K562 (cell line): ENCODE measurements at regions not wholly inside any gene's neighbourhood (a gene's known extent, or its start where the extent isn't known, plus 50 kb on each side); places are given as distances from the start of the nearest gene placed in this dataset.
A peak's percentile ranks its signal among the peaks of the same experiment; 100 is the strongest.

Source experiments
- ATAC-seq: fragments of 200-7000 bp; cut with Tn5 transposase; 3 replicates; pipeline ENCODE4 v1.9.1; 2020; ENCODE audit warnings: moderate library complexity
- BruUV-seq: library from RNA; stranded (reverse); fragments of 400-500 nt; replicated peaks from 2 replicates; lab custom pipeline; 2021; lab: Mats Ljungman, UMichigan
- CTCF ChIA-PET: fragments of 300-600 bp; formaldehyde crosslinking; extraction: SDS; loops from one replicate; lab custom pipeline; 2021; ENCODE audit warnings: low intra/inter-chr PET ratio; lab: Yijun Ruan, JAX
- POLR2A ChIA-PET: fragments of 300-600, 350-650 bp; sonication (Branson Sonifier 250); formaldehyde crosslinking; extraction: SDS; loops from one replicate; lab custom pipeline; 2021; ENCODE audit warnings: antibody characterized with exemption, inconsistent platforms; lab: Yijun Ruan, JAX
- DNase-seq, 4 experiments: peaks; one replicate each; pipeline versions ENCODE4 v3.0.0 to v3.0.0-alpha.2; 2011 to 2018; ENCODE audit warnings: low spot score in 3 of 4, mixed read lengths in 3 of 4; ENCODE audit errors: extremely low read depth in 1 of 4
- FAIRE-seq: peaks from 2 replicates; lab custom pipeline; 2011; peaks lifted over from hg19 to GRCh38; lab: Jason Lieb, UNC
- H2AFZ ChIP-seq: 2 replicates; pipeline ENCODE4 v1.6.0; 2011; ENCODE audit warnings: low read depth, low read length, control low read depth, inconsistent platforms
- H3K27ac ChIP-seq: fragments of 200-600 bp; 3 replicates; pipeline ENCODE4 v1.8.0; 2011; ENCODE audit warnings: low read depth, mild to moderate bottlenecking, control low read depth, inconsistent platforms, low read length, moderate library complexity, mixed read lengths; ENCODE audit errors: extremely low read depth
- H3K27me3 ChIP-seq, 2 experiments: fragments of 300-600 bp in 1 of 2; 2 replicates in 1 of 2; 3 replicates in 1 of 2; pipeline versions ENCODE4 v1.6.0 to v1.8.0; 2011; ENCODE audit warnings: inconsistent platforms in 2 of 2, low read length in 2 of 2, mild to moderate bottlenecking in 1 of 2, mixed read lengths in 1 of 2, moderate library complexity in 1 of 2; ENCODE audit not compliant: control insufficient read depth in 2 of 2, insufficient read depth in 2 of 2
- H3K36me3 ChIP-seq: fragments of 300-600 bp; 3 replicates; pipeline ENCODE4 v1.8.0; 2011; ENCODE audit warnings: mild to moderate bottlenecking, low read length, inconsistent platforms; ENCODE audit not compliant: control insufficient read depth, insufficient read depth
- H3K4me1 ChIP-seq, 2 experiments: fragments of 200-600 bp in 1 of 2; replicated peaks in 1 of 2; 2 replicates in 1 of 2; 3 replicates in 1 of 2; pipeline versions ENCODE4 v1.5.1 to v1.8.0; 2011; ENCODE audit warnings: inconsistent platforms in 2 of 2, low read length in 2 of 2, mild to moderate bottlenecking in 1 of 2, mixed read lengths in 1 of 2, moderate library complexity in 1 of 2; ENCODE audit not compliant: control insufficient read depth in 2 of 2, insufficient read depth in 2 of 2
- H3K4me2 ChIP-seq: 2 replicates; pipeline ENCODE4 v1.6.1; 2011; ENCODE audit warnings: low read length, control low read depth, inconsistent platforms, mixed read lengths; ENCODE audit not compliant: insufficient read depth
- H3K4me3 ChIP-seq: fragments of 200-600 bp; sonication (generic), shearing (Covaris generic); 2 replicates; pipeline ENCODE4 v1.5.1; 2016; ENCODE audit warnings: control low read depth, inconsistent platforms
- H3K79me2 ChIP-seq: fragments of 200-600 bp; 3 replicates; pipeline ENCODE4 v1.8.0; 2011; ENCODE audit warnings: low read length, inconsistent platforms; ENCODE audit not compliant: control insufficient read depth, insufficient read depth
- H3K9ac ChIP-seq, 2 experiments: 2 replicates each; pipeline versions ENCODE4 v1.6.0 to v1.6.1; 2011; ENCODE audit warnings: low read depth in 2 of 2, low read length in 2 of 2, control low read depth in 1 of 2, inconsistent platforms in 1 of 2, mild to moderate bottlenecking in 1 of 2, mixed read lengths in 1 of 2; ENCODE audit not compliant: insufficient read depth in 1 of 2
- H3K9me1 ChIP-seq: one replicate; pipeline ENCODE4 v1.6.0; 2011; ENCODE audit warnings: inconsistent platforms, mild to moderate bottlenecking, low read length, moderate library complexity; ENCODE audit not compliant: control insufficient read depth, insufficient read depth
- H3K9me3 ChIP-seq: replicated peaks from 2 replicates; pipeline ENCODE4 v1.5.1; 2011; ENCODE audit warnings: low read depth, low read length, inconsistent platforms; ENCODE audit not compliant: control insufficient read depth, insufficient read depth
- H4K20me1 ChIP-seq: replicated peaks from 2 replicates; pipeline ENCODE4 v1.6.1; 2011; ENCODE audit warnings: low read length, inconsistent platforms, mixed read lengths; ENCODE audit not compliant: control insufficient read depth, insufficient read depth
- BACH1 ChIP-seq: fragments of 200-800 bp; sonication (Bioruptor generic); IDR thresholded peaks from 2 replicates; pipeline ENCODE4 v1.6.1; 2016; ENCODE audit warnings: missing genetic modification characterization, missing compliant biosample characterization
- CHD1 ChIP-seq: fragments of 200-600 bp; sonication (generic); IDR thresholded peaks from one replicate; pipeline ENCODE4 v1.6.1; 2012; ENCODE audit warnings: mild to moderate bottlenecking, moderate library complexity, low read length, inconsistent platforms
- ETV5 ChIP-seq: sonication (generic); formaldehyde crosslinking; IDR thresholded peaks from 2 replicates; pipeline ENCODE4 v1.4.0; 2020; ENCODE audit warnings: low read depth, mild to moderate bottlenecking, missing genetic modification reagents
- MXI1 ChIP-seq: IDR thresholded peaks from 2 replicates; pipeline ENCODE4 v1.6.1; 2011; ENCODE audit warnings: low read depth, mild to moderate bottlenecking, improper control_type of control experiment, low read length
- MYC ChIP-seq, 2 experiments: fragments of 250-450 bp in 1 of 2; sonication (Bioruptor Pico) in 1 of 2; IDR thresholded peaks; 2 replicates each; pipeline versions ENCODE4 v1.5.1 to v1.6.1; 2012 to 2021; ENCODE audit warnings: low read depth in 2 of 2, borderline replicate concordance in 1 of 2, improper control_type of control experiment in 1 of 2, low read length in 1 of 2, mild to moderate bottlenecking in 1 of 2, moderate library complexity in 1 of 2
- NCOA2 ChIP-seq, 2 experiments: fragments of 450-650 bp; IDR thresholded peaks; 2 replicates each; pipeline ENCODE4 v1.6.1; 2018; ENCODE audit warnings: mild to moderate bottlenecking in 2 of 2, moderate library complexity in 1 of 2; ENCODE audit not compliant: partially characterized antibody in 2 of 2
- NKRF ChIP-seq: fragments of 450-650 bp; IDR thresholded peaks from 2 replicates; pipeline ENCODE4 v1.6.1; 2016; ENCODE audit warnings: borderline replicate concordance
- PTBP1 ChIP-seq: fragments of 200-400 bp; formaldehyde crosslinking; IDR thresholded peaks from 2 replicates; pipeline ENCODE4 v1.6.1; 2017; ENCODE audit warnings: low read depth, low read length
- PTRF ChIP-seq: fragments of 450-650 bp; IDR thresholded peaks from 2 replicates; pipeline ENCODE4 v1.6.1; 2016; ENCODE audit warnings: mild to moderate bottlenecking, missing genetic modification characterization, missing compliant biosample characterization
- PURB ChIP-seq: sonication (generic); formaldehyde crosslinking; IDR thresholded peaks from 2 replicates; pipeline ENCODE4 v1.9.0; 2021; ENCODE audit warnings: low read depth, mild to moderate bottlenecking, missing genetic modification reagents
- SLC30A9 ChIP-seq: fragments of 250-450 bp; sonication (Bioruptor Pico); IDR thresholded peaks from 2 replicates; pipeline ENCODE4 v1.8.0; 2022; ENCODE audit warnings: mild to moderate bottlenecking, moderate library complexity
- THRB ChIP-seq: fragments of 450-650 bp; formaldehyde crosslinking; conservative IDR thresholded peaks from 2 replicates; pipeline ENCODE4 v1.4.0; 2022; ENCODE audit warnings: mild to moderate bottlenecking, missing genetic modification characterization
- ZBTB7A ChIP-seq: IDR thresholded peaks from 2 replicates; pipeline ENCODE4 v1.6.1; 2011; ENCODE audit warnings: low read depth, mild to moderate bottlenecking, low read length, moderate library complexity, borderline replicate concordance; ENCODE audit not compliant: control insufficient read depth
- ZNF512 ChIP-seq: IDR thresholded peaks from 2 replicates; pipeline ENCODE4 v1.6.1; 2016; ENCODE audit warnings: missing genetic modification characterization, missing compliant biosample characterization
- ZSCAN29 ChIP-seq: fragments of 450-650 bp; IDR thresholded peaks from 2 replicates; pipeline ENCODE4 v1.6.1; 2017
- WGBS: fragments of 100-300 bp; shearing (Covaris generic); methylation state at CpG from one replicate; pipeline ENCODE4 v1.1.6; 2016; ENCODE audit warnings: low coverage, mixed read lengths; ENCODE audit not compliant: insufficient coverage; ENCODE audit errors: missing lambda C conversion rate; 5-methylcytosine and 5-hydroxymethylcytosine counted together
- in situ Hi-C: fragments of 300-500 bp; cut with MboI; formaldehyde crosslinking; loops from 4 replicates; pipeline ENCODE4 v1.15.0; 2018; ENCODE audit warnings: inconsistent platforms, mixed read lengths
- intact Hi-C: fragments of 100-400 bp; cut with micrococcal nuclease; formaldehyde crosslinking; loops from 2 replicates; pipeline ENCODE4 v1.14.2; 2022

GRCh38 chr3:174439331-174440252 lies 419.5 kb upstream of the NAALADL2 start (continued):
- TF ChIP-seq ZNF512 (tag): peak; percentile 81
- no peak for TF ChIP-seq BACH1 (tag)
- peak; percentile 37; the same call in 1 of the 2 replicates for TF ChIP-seq THRB (CRISPR knock-in tag)
- no peak for TF ChIP-seq PTBP1
- TF ChIP-seq PURB (CRISPR knock-in tag): no peak

- in situ Hi-C loops (no loop called here), intact Hi-C loops (no loop called here)
- peaks cover 0 to 10% of the 10 kb centered on the region in 2 experiments; a peak in 2 of 5 replicates for H3K4me1 ChIP-seq
- peak overlapping the region; percentile 89; the same call in 1 of the 2 replicates for H2AFZ ChIP-seq
- no peaks in the 10 kb centered on the region for H3K36me3 ChIP-seq
- no peak for FAIRE-seq
- ATAC-seq: no peak
- ChIA-PET POLR2A (interaction anchor here (1.9 kb wide), 1 partner anchor 9 kb away, joined by 5 read pairs; no protein-coding TSS in a partner anchor), CTCF (no interaction called here)
- H3K9ac ChIP-seq: peak overlapping the region in 1 of 2 experiments; percentile 70; a peak in 2 of 4 replicates
- H3K9me1 ChIP-seq: no peaks in the 10 kb centered on the region
- H3K9me3 ChIP-seq: no peaks in the 10 kb centered on the region
- no peaks in the 10 kb centered on the region for H3K79me2 ChIP-seq
- H3K4me2 ChIP-seq: peak overlapping the region; percentile 50
- H4K20me1 ChIP-seq: no peaks in the 10 kb centered on the region
- 2% methylated on average over 8 of the region's 8 CpGs for WGBS
- peak overlapping the region; percentile 63 for H3K4me3 ChIP-seq
- H3K27ac ChIP-seq: no peak overlapping the region
- H3K27me3 ChIP-seq: no peaks in the 10 kb centered on the region
- no TSS peak for BruUV-seq
- DNase-seq: peak in 1 of 4 experiments; percentile 2
- no peak for TF ChIP-seq MYC (IDR thresholded peaks at IDR 0.05; ENCODE audit: low read depth, low read length)
- TF ChIP-seq MYC (CRISPR knock-in tag; IDR thresholded peaks at IDR 0.05; ENCODE audit: borderline replicate concordance, low read depth): no peak
- TF ChIP-seq NCOA2 (IDR thresholded peaks at IDR 0.05; ENCODE audit: partially characterized antibody in 2 of 2): no peak
- TF ChIP-seq NKRF: no peak
- TF ChIP-seq PTRF: no peak
- TF ChIP-seq ZSCAN29: no peak
- TF ChIP-seq ZBTB7A: no peak
- no peak for TF ChIP-seq MXI1
- no peak for TF ChIP-seq ETV5 (CRISPR knock-in tag)
- TF ChIP-seq CHD1: no peak
- TF ChIP-seq SLC30A9 (CRISPR knock-in tag): no peak
Measured at GRCh38 chr3:174440253-174440701, 418.9 kb upstream of the NAALADL2 start.
